GM12878 (cell line): ENCODE measurements at regions not wholly inside any gene's neighbourhood (a gene's known extent, or its start where the extent isn't known, plus 50 kb on each side); places are given as distances from the start of the nearest gene placed in this dataset.

ENCODE experiments used
- ATAC-seq: fragments of 200-7000 bp; cut with Tn5 transposase; 3 replicates; pipeline ENCODE4 v1.9.1; 2020; ENCODE audit warnings: mild to moderate bottlenecking, moderate library complexity
- BruUV-seq: library from RNA; stranded (reverse); fragments of 400-500 nt; replicated peaks from 2 replicates; lab custom pipeline; 2021; lab: Mats Ljungman, UMichigan
- CTCF ChIA-PET: fragments of 300-600 bp; sonication (Branson Sonifier 250); formaldehyde crosslinking; extraction: SDS; loops from one replicate; lab custom pipeline; 2021; ENCODE audit warnings: inconsistent platforms; lab: Yijun Ruan, JAX
- POLR2A ChIA-PET: fragments of 350-600 bp; formaldehyde crosslinking; extraction: SDS; loops from one replicate; lab custom pipeline; 2021; ENCODE audit warnings: inconsistent platforms; lab: Charles Lee
- RAD21 ChIA-PET: fragments of 300-600 bp; sonication (Branson Sonifier 250); formaldehyde crosslinking; loops from one replicate; lab custom pipeline; 2023; ENCODE audit warnings: antibody characterized with exemption; ENCODE audit not compliant: unreplicated experiment; lab: Charles Lee
- SMC1A ChIA-PET: fragments of 300-600 bp; sonication (Branson Sonifier 250); formaldehyde crosslinking; loops from one replicate; lab custom pipeline; 2023; ENCODE audit not compliant: unreplicated experiment, uncharacterized antibody; lab: Charles Lee
- DNase-seq: peaks from one replicate; pipeline ENCODE4 v3.0.0-alpha.2; 2011; ENCODE audit warnings: low read depth, low spot score
- FAIRE-seq: peaks from 3 replicates; lab custom pipeline; 2011; peaks lifted over from hg19 to GRCh38; lab: Jason Lieb, UNC
- H2AFZ ChIP-seq: 2 replicates; pipeline ENCODE4 v1.6.0; 2011; ENCODE audit warnings: low read depth, low read length, control low read depth; ENCODE audit not compliant: control insufficient read depth
- H3K27ac ChIP-seq: 2 replicates; pipeline ENCODE4 v1.5.1; 2011; ENCODE audit warnings: control low read depth; ENCODE audit not compliant: control insufficient read depth, insufficient read depth
- H3K27me3 ChIP-seq, 2 experiments: replicated peaks in 1 of 2; 2 replicates each; pipeline versions ENCODE4 v1.6.0 to v1.6.1; 2011; ENCODE audit warnings: low read length in 1 of 2; ENCODE audit not compliant: control insufficient read depth in 2 of 2, insufficient read depth in 2 of 2
- H3K36me3 ChIP-seq, 2 experiments: 2 replicates each; pipeline ENCODE4 v1.5.1; 2011; ENCODE audit warnings: low read length in 1 of 2; ENCODE audit not compliant: control insufficient read depth in 2 of 2, insufficient read depth in 2 of 2
- H3K4me1 ChIP-seq: 2 replicates; pipeline ENCODE4 v1.6.1; 2011; ENCODE audit warnings: mild to moderate bottlenecking, low read length, moderate library complexity, mixed read lengths; ENCODE audit not compliant: control insufficient read depth, insufficient read depth
- H3K4me2 ChIP-seq: 2 replicates; pipeline ENCODE4 v1.6.0; 2011; ENCODE audit warnings: control low read depth; ENCODE audit not compliant: control insufficient read depth, insufficient read depth
- H3K4me3 ChIP-seq: fragments of 200-600 bp; sonication (generic); 2 replicates; pipeline ENCODE4 v1.5.1; 2016
- H3K79me2 ChIP-seq: 2 replicates; pipeline ENCODE4 v1.6.0; 2011; ENCODE audit warnings: low read length; ENCODE audit not compliant: control insufficient read depth, insufficient read depth
- H3K9ac ChIP-seq: 2 replicates; pipeline ENCODE4 v1.8.0; 2011; ENCODE audit warnings: low read length, control low read depth, mixed read lengths; ENCODE audit not compliant: control insufficient read depth, insufficient read depth
- H3K9me3 ChIP-seq: replicated peaks from 3 replicates; pipeline ENCODE4 v1.5.1; 2011; ENCODE audit warnings: mild to moderate bottlenecking, low read length; ENCODE audit not compliant: control insufficient read depth, insufficient read depth
- H4K20me1 ChIP-seq: 2 replicates; pipeline ENCODE4 v1.6.0; 2011; ENCODE audit not compliant: control insufficient read depth, insufficient read depth
- ATF7 ChIP-seq: fragments of 450-650 bp; IDR thresholded peaks from 2 replicates; pipeline ENCODE4 v1.6.1; 2016; ENCODE audit warnings: low read depth, mild to moderate bottlenecking
- BCL3 ChIP-seq: IDR thresholded peaks from 2 replicates; pipeline ENCODE4 v1.6.1; 2011; ENCODE audit warnings: borderline replicate concordance, low read depth, mild to moderate bottlenecking, moderate library complexity, low read length; ENCODE audit not compliant: insufficient read depth, poor library complexity, severe bottlenecking
- DPF2 ChIP-seq: fragments of 450-650 bp; IDR thresholded peaks from 2 replicates; pipeline ENCODE4 v1.6.1; 2017; ENCODE audit warnings: mild to moderate bottlenecking
- EP300 ChIP-seq, 2 experiments: fragments of 150-350 bp in 1 of 2; IDR thresholded peaks; 2 replicates each; pipeline ENCODE4 v1.6.1; 2011 to 2012; ENCODE audit warnings: low read depth in 2 of 2, low read length in 2 of 2, borderline replicate concordance in 1 of 2, improper control_type of control experiment in 1 of 2, inconsistent platforms in 1 of 2; ENCODE audit not compliant: control insufficient read depth in 1 of 2
- FOXM1 ChIP-seq: IDR thresholded peaks from 2 replicates; pipeline ENCODE4 v1.6.1; 2012; ENCODE audit warnings: low read depth, mild to moderate bottlenecking, inconsistent platforms, low read length, moderate library complexity
- GATAD2B ChIP-seq: fragments of 450-650 bp; conservative IDR thresholded peaks from 2 replicates; pipeline ENCODE4 v1.6.1; 2017; ENCODE audit warnings: low read depth, mild to moderate bottlenecking, moderate library complexity
- IKZF1 ChIP-seq: fragments of 450-650 bp; conservative IDR thresholded peaks from 2 replicates; pipeline ENCODE4 v1.6.1; 2017; ENCODE audit warnings: antibody characterized with exemption, mild to moderate bottlenecking
- MTA3 ChIP-seq: IDR thresholded peaks from 2 replicates; pipeline ENCODE4 v1.6.1; 2012; ENCODE audit warnings: low read length, inconsistent platforms, borderline replicate concordance
- NFIC ChIP-seq: IDR thresholded peaks from 2 replicates; pipeline ENCODE4 v1.6.1; 2012; ENCODE audit warnings: low read depth, mild to moderate bottlenecking, inconsistent platforms, low read length, moderate library complexity
- NR2C1 ChIP-seq: fragments of 450-650 bp; IDR thresholded peaks from 2 replicates; pipeline ENCODE4 v1.6.1; 2017; ENCODE audit warnings: antibody characterized with exemption, mild to moderate bottlenecking, moderate library complexity
- SP1 ChIP-seq: IDR thresholded peaks from one replicate; pipeline ENCODE4 v1.6.1; 2011; ENCODE audit warnings: low read depth, low read length
- STAT1 ChIP-seq: fragments of 450-650 bp; conservative IDR thresholded peaks from 2 replicates; pipeline ENCODE4 v1.6.1; 2014; ENCODE audit warnings: antibody characterized with exemption, mild to moderate bottlenecking
- SUPT20H ChIP-seq: IDR thresholded peaks from 2 replicates; pipeline ENCODE4 v1.6.1; 2011; ENCODE audit warnings: low read depth, mild to moderate bottlenecking, low read length, moderate library complexity, borderline replicate concordance; ENCODE audit not compliant: control insufficient read depth
- TBL1XR1 ChIP-seq: IDR thresholded peaks from 2 replicates; pipeline ENCODE4 v1.6.1; 2012; ENCODE audit warnings: low read depth, low read length, improper control_type of control experiment
- YBX1 ChIP-seq: fragments of 450-650 bp; IDR thresholded peaks from 2 replicates; pipeline ENCODE4 v1.6.1; 2016; ENCODE audit warnings: antibody characterized with exemption
- WGBS: methylation state at CpG from one replicate; pipeline ENCODE4 v1.1.6; 2016; ENCODE audit warnings: low lambda C conversion rate; ENCODE audit not compliant: insufficient replicate concordance, insufficient coverage; ENCODE audit errors: missing lambda C conversion rate; 5-methylcytosine and 5-hydroxymethylcytosine counted together
- in situ Hi-C: fragments of 300-500 bp; cut with MboI; formaldehyde crosslinking; loops from 9 replicates; pipeline ENCODE4 v1.14.3; 2018; ENCODE audit warnings: mixed read lengths
- intact Hi-C: fragments of 100-400 bp; cut with micrococcal nuclease; formaldehyde crosslinking; loops from one replicate; pipeline ENCODE4 v1.14.2; 2022; ENCODE audit not compliant: unreplicated experiment

DNA sequence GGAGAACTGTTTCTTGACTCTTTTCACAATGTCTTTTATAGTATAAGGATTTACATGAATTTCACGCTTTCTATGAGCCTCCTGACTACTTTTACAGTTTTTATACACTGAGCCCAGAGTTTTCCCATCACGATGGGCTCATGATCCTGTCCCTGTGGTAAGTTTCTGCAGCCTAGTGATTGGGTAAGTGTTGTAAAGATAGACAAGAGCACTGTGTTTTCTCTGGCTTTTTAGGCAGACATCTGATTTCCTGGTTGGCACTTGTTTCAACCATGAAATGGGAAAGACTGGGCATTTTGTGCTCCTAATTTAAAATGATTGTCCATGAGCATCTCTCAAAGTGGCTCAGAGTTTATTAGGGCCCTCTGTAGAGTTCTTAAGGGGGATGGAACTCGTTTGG is 299.0 kb downstream of the FAT3 start:
- FAIRE-seq: no peak
- in situ Hi-C loops: no loop called here

More for the DNA sequence above, 299.0 kb downstream of the FAT3 start:
- intact Hi-C loops: no loop called here
- ChIA-PET CTCF (no interaction called here), POLR2A (no interaction called here), RAD21 (no interaction called here), SMC1A (no interaction called here)
- DNase-seq (no peak), ATAC-seq (no peak)
- Histone ChIP-seq H3K9ac (no peak overlapping the region), H3K4me3 (no peak overlapping the region), H3K9me3 (no peaks in the 10 kb centered on the region), H3K4me1 (no peaks in the 10 kb centered on the region), H2AFZ (no peak overlapping the region), H3K36me3 (no peaks in the 10 kb centered on the region), H3K27me3 (no peaks in the 10 kb centered on the region), H3K27ac (no peak overlapping the region), H3K79me2 (no peaks in the 10 kb centered on the region), H4K20me1 (no peaks in the 10 kb centered on the region), H3K4me2 (no peak overlapping the region)
- 0% methylated on average over 3 of the region's 3 CpGs for WGBS
- TF ChIP-seq YBX1: no peak
- no peak for TF ChIP-seq SUPT20H
- no peak for TF ChIP-seq MTA3
- no peak for TF ChIP-seq STAT1
- TF ChIP-seq IKZF1: no peak
- TF ChIP-seq TBL1XR1: no peak
- no peak for TF ChIP-seq EP300 (IDR thresholded peaks at IDR 0.05; ENCODE audit: borderline replicate concordance in 1 of 2, control insufficient read depth in 1 of 2, low read depth in 2 of 2, low read length in 2 of 2)
- no peak for TF ChIP-seq NFIC
- TF ChIP-seq SP1: no peak
- no peak for TF ChIP-seq BCL3
- TF ChIP-seq ATF7: no peak
- TF ChIP-seq GATAD2B: no peak
- TF ChIP-seq NR2C1: no peak
- TF ChIP-seq FOXM1: no peak
- no peak for TF ChIP-seq DPF2
- no TSS peak for BruUV-seq
